HG03097 (cell line): ENCODE measurements at regions not wholly inside any gene's neighbourhood (a gene's known extent, or its start where the extent isn't known, plus 50 kb on each side); places are given as distances from the start of the nearest gene placed in this dataset.

Experiments used
- ATAC-seq: cut with Tn5 transposase; IDR thresholded peaks from one replicate; pipeline ENCODE4 v1.9.1; 2021; ENCODE audit not compliant: unreplicated experiment, low FRiP score

DNA sequence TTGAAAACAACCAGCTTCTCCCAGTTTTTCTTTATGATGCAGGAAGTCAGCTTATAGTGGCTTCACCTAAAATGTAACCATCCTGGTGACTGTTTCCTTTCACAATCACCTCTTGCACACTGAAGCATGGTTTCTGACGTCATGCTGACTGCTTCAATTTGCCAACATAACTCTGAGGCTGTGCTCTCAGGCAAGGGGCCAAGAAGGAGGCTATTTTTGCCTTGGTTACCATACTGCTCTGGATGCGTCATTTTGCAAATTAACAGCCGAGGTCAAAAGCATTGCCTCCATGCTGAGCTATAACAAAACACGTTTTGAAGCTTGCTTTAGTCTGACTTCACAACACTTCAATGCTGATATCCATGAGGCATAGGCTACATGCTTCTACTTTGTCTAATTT, 397.8 kb downstream of the METTL4 start:
- no peak for ATAC-seq

DNA sequence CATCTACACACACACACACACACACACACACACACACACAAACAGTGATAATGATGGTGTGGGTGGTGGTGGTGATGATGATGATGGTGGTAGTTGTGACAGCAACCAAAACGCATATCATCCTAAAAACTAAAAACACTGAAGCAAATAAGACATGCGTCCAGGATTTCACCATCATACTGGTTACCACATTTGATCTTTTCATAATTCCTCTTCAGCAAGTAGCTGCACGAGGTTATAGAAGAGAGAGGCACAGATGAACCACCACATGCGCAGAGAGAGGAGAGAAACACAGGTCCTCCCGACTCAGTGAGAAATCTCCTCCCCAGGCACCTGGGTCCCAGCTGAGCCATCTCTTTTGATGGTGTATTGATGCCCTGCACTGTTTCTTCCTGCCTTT, 393.3 kb downstream of the METTL4 start:
- no peak for ATAC-seq

DNA sequence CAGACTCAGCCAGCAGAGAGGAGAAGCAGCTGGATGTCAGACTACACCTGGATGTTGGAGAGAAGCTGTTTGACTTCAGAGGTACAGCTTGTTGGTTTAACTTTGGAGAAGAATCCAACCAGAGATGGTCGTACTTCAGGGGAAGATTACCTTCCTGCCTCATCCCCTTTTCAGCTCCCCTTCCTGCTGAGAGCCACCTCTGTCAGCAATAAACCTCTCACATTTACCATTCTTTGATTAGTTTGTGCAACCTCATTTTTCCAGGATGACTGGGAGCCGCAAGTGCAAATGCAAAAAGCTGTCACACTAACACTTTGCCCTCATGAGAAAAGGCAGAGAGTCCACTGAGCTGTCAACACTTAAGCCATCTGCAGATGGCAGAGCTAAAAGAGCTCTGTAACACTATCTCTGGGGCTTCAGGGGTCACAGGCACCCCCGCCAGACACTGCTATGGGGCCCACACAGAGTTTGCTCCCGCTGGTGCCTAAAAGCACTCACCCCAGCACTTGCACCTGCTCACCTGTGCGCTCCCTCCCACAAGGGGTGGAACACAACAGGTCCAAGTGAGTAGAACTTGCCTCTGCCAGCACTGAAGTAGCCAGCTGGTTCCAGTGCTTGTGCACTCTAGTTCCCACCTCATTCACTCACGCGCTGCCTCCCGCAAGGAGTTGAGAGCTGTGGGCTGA, 391.7 kb downstream of the METTL4 start:
- no peak for ATAC-seq

DNA sequence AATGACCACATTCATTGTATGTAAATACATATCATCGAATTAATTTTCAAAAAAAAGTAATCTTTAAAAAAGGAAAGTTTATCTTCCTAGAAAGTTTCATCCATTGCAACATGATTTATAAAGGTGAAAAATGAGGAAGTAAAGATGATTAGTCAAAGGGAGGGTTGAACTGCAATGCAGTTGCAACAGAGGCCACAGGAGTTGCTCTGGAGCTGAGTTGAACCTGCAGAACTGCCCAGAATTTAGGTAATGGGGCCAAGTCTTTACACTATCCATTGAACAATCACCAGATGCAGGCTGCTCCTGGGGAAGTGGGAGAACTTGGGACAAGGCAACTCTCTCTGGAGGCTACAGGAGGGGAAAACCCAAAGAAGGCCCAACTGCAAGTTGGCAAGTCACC, 390.7 kb downstream of the METTL4 start:
- ATAC-seq = no peak

DNA sequence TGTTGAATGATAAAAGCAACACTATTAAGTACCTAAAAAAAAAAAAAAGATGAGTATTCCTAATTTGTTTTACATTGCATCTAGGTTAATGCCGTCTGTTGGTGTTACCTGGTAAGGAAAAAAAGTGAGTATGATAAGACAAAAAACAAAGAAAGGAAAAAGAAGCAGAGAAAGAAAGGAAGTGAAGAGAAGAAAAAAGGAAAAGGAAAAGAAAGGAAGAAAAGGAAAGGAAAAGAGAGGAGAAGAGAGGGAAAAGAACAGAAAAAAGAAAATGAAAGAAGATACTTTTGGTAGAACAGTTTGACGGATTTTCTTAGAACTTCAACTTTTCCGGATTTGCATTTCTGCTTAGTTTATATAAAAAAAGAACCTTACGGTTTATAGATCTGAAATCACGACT, 387.9 kb downstream of the METTL4 start:
- no peak for ATAC-seq

DNA sequence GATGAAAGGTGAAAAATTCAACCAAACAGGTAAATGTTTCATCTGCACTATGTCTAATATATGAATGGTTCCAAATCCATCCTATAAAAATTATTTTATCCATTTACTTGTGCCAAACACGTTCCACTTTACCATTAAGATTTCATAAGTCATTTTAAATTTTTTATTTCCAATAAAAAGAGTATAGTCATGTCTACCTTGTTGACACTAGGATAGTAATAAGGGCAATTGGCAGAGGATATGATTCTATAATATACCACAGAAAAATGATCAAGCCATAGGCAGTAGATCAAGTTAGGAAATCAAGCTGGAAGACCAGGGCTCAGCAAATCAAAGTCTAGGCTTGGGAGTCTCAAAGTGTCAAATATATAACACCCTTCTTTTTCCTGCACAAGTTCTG, 384.3 kb downstream of the METTL4 start:
- ATAC-seq = no peak

DNA sequence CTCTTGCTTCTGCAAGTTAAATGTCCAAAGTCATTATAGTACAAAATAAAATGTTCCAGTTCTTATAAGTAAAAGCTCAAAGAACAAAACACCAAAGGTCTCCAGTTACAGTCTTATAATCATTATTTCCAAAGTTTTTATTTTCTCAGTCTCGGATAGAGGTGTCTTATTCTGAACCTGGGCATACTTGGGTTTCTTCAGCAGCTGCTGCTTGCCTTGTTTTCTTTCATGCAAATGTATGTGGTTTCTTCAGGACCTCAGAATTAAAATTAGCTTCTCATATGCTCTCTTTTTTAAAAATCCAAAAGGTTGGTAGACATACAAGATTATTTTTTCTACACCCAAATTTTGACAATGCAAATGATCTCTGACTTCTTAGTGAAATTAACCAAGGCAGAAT, 383.0 kb downstream of the METTL4 start:
- ATAC-seq = no peak

DNA sequence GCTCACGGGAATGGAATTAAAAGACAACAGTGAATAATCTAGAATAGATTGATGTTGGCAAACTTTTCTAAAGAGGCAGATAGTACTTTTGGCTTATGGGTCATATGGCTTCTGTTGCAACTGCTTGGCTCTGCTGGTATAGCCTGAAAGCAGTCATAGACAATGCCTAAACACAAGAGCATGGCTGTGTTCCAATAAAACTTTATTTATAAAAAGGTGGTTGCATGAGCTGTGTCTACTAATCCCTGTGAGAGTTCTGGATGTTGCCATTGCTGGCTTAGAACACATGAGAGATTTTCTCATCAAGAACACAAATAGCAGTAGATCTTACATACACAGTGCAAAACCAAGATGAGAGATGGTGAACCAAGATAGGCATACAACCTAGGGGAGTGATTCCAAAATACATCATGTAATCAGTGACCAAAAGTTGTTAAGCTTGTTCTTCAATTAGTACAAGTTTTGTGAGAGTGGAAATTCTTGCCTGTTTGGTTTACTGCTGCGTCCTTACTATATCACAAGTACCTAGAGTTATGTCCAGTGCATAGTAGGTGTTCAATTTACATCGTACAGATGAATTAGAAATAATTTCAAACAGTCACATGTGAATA, 380.0 kb downstream of the METTL4 start:
- ATAC-seq = no peak

DNA sequence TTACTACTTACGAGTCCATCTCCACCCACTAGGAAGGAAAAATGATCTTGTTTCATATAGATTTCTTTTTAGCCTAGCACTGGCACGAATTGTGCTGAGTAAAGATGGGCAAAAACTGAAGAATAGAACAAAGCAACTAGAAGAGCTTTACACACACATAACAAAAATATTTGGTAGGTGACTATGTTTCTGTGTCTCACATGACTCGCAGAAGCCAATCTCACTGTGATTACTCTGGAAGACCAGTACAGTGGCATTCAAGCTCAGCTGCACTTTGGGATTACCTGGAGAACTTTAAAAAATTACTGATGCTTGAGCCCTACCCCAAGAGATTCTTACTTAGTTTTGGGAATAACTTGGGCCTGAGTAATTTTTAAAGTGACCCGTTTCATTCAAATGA, 378.7 kb downstream of the METTL4 start:
- ATAC-seq = no peak

DNA sequence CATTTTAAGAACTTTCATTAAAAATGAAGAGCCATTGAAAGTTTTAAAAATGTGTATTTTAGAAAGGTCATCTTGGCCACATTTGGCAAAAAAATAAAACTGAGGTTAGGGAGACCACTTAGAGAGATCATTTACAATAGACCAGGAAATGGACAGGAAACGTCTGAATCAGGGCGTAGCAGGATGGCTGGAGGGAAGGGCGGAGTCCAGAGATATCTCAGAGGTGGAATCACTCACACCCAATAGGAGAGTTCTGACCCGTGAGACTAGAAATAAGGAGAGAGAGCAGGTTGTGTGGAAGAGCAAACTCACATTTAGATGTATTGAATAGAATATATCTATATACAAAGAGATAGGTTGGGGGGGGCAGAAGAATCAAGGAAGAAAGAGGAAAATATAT, 373.4 kb downstream of the METTL4 start:
- no peak for ATAC-seq

DNA sequence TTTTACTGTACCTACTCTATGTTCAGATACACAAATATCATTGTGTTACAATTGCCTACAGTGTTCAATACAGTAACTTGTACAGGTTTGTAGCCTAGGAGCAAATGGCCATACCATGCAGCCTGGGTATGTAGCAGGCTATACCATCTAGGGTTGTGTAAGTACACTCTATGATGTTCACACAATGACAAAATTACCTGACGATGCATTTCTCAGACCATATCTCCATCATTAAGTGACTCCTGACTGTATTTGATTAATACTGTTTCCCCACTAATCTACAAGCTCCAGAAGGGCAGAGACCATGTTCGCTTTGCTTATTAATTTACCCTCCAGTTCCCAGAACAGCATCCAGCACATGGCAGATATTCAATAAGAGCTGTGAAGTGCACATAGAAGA, 372.2 kb downstream of the METTL4 start:
- ATAC-seq = no peak

DNA sequence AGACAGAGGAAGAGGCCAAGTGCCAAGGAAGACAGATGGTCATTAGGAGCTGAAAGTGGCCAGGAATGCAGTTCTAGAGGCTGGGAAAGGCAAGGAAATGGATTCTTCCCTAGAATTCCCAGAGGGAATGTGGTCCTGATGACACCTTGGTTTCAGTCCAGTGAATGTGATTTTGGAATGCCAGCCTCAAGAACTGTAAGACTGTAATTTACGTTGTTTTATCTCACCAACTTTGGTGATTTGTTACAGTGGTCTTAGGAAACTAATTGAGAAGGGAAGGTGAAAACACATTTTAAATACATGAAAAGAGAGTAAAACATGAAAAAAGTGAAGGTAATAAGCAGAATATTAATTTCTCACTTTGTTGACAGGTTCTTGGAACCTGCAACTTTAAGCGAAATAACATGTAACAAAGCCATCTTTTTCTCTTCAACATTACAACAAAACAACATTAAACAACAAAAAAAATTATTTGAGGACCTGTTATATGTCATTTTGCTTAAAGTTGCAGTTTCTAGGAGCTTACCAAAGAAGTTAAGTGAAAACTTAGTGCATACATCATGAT, 370.2 kb downstream of the METTL4 start:
- no peak for ATAC-seq

DNA sequence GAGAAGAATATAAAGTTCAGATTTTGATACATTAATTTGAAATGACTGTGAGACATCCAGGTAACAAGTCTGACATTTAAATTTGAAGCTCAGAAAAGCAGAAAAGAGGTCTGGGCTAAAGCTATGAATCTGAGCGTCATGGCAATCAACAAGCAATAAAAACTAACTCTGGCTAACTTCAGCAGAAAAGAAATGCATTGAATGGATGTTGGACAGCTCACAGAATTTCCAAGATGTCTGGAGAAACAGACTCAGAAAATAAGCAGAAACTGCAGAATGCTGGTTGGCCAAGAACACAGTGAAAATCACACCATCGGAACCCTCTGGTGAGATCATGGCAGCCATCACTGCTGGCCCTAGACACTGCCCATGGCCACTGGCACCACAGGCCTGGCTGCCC, 366.6 kb downstream of the METTL4 start:
- no peak for ATAC-seq

DNA sequence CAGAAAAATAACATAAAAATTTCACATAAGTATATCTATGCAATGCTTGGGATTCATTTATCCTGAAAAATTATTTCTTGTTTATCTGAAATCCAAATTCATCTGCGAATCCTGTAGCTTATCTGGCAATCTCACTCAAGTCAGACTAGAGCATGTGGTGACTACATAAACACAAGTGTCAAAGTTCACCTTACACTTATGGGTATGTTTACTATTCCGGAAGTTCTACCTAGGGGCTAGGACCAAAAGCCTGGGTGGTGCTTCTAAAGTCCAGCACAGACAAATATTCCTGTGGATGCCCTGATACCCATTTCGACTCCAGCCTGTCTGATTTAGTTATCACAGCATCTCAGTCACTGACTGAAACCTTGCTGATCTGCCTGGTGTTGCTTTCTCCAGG, 364.0 kb downstream of the METTL4 start:
- no peak for ATAC-seq

DNA sequence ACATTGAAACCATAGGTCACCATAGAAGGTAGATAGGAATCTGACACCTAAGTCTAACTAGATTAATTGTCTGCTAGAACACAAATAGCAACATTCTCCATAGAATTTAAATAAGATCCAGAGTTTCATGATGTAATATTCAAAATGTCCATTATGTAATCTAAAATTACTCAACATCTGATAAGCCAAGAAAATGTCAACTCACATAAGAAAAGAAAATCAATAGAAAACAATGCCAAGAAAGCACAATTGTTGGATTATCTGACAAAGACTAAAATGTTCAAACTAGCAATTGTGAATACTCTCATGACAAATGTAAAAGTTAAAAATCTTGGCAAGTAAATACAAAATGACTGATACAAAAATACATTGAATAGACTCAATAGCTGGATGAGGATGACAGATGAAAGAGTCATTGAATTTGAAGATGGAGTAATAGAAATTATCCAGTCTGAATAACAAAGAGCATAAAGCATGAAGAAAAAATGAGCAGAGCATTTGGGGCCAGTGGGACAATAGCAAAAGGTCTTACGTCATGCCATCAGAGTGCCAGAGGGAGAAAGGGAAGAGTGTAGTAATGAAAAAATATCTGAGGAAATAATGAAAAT, 358.6 kb downstream of the METTL4 start:
- no peak for ATAC-seq

DNA sequence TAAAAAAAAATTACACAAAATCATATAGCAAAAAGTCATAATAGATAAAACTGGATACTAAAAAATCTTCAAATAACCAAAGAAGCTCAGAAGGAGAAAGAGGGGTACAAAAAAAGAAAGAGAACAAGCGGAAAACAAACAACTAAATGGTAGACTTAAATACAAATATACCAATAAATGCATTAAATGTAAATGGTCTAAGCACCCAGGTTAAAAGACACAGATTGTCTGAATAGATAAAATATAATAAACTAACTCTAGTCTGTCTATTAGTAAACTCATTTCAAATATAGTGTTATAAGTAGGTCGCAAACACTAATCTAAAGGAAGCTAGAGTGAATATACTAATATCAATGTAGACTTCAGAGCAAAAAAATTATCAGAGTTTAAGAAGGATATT, 357.4 kb downstream of the METTL4 start:
- no peak for ATAC-seq

DNA sequence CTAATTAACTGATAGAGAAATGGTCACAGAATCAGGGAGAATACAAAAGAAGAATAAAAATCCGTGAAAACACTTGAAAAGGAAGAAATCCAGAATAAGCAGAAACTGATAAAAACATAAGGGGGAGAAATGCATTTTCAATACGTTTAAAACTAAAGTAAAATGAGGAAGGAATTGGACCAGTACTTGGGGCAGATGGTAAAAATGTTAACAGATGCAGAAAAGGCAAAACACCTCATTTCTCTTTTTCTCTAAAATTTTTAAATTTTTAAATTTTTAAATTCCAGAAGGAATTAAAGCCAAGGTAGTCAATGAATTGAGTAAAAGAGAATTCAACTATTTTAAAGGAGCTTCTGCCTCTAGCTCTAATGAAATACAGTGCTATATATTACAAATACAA, 353.9 kb downstream of the METTL4 start:
- ATAC-seq = no peak

DNA sequence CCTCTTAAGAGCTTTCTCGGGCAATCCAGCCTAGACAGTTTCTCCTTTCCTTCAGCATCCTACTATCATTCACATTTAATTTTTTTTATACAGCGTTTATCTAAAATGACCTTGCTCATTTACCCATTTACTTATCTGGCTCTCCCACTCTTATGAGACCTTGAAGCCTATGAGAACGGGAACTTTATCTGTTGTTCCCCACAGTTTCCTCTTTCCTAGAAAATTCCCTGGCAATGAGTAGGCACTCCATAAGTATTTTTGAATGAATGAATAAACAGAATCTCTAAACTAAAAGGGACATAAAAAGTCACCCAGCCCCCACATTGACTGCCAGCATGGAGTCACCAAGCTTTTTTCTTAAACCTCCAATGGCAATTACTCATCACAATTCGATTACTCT, 353.2 kb downstream of the METTL4 start:
- no peak for ATAC-seq

DNA sequence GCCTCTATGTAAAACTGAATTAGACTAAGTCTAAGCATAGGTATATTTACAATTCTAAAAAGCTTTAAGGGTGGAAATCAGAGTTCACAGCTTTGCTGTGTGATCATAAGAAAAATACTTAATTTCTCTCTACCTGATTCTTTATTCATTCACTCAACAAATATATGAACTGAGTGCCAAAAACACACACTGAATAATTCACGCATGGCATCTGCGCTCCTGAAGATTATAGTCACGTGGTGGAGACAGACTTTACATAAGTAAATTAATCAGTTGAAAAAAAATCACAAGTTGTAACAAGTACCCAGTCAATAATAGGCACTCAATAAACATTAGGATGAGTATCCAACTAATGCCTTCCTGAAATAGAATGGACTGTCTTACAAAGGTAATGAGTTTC, 351.6 kb downstream of the METTL4 start:
- ATAC-seq = no peak

DNA sequence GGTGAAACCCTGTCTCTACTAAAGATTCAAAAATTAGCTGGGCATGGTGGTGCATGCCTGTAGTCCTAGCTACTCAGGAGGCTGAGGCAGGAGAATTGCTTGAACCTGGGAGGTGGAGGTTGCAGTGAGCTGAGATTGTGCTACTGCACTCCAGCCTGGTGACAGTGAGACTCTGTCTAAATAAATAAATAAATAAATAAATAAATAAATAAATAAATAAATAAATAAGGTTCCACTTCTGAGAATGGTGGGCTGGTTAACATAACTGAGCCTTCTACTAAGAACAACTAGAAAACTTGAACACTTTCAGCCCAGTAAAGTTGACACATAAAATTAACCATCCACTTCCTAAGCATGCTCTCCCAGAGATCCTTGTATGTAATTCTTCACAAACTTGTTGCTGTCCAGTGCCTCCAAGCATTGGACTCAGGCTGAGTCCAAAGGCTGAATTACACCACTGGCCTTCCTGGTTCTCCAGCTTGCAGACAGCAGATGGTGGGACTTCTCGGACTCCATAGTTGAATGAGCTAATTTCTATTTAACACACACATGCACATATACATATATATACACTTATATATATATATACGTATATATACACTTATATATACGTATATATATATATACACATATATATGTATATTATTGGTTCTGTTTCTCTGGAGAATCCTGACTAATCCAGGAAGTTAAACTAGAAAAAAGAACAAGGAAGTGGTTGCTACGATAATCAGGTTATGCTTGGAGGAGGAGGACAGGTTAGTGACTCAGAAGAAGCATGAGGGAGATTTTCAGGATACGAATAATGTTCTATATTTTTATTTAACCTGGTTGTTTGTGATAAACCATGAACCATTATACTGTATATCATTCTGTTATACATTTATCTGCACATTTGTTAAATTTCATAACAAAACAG, 348.8 kb downstream of the METTL4 start:
- ATAC-seq = no peak

DNA sequence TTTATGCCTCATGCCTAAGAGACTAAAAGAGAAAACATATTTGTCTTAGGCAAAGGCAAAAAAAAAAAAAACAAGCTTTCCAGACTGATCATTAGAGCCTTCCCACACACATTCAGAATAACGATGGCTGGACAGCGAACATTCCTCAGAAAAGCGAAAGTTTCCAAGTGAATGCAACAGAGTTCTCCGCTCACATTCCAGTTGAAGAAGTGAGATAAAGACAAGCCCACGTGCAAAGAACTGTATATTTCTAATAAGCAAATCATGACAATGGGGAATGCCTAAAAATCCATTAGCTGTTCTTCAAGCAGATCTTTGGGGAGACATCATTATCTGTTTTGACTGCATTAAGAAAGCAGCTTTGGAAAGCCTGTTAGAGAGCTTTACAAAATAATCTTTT, 347.9 kb downstream of the METTL4 start:
- no peak for ATAC-seq
